BJ (cell line): ENCODE measurements at regions not wholly inside any gene's neighbourhood (a gene's known extent, or its start where the extent isn't known, plus 50 kb on each side); places are given as distances from the start of the nearest gene placed in this dataset.

Source experiments
- CTCF ChIA-PET: fragments of 350-600 bp; formaldehyde crosslinking; extraction: SDS; loops from one replicate; lab custom pipeline; 2021; ENCODE audit warnings: antibody characterized with exemption, inconsistent platforms; lab: Yijun Ruan, JAX
- POLR2A ChIA-PET: fragments of 300-600 bp; sonication (Branson Sonifier 250); formaldehyde crosslinking; extraction: SDS; loops from one replicate; lab custom pipeline; 2021; ENCODE audit warnings: antibody characterized with exemption; lab: Charles Lee
- DNase-seq: peaks from one replicate; pipeline ENCODE4 v3.0.0-alpha.2; 2011; ENCODE audit warnings: low read depth
- H3K27me3 ChIP-seq: 2 replicates; pipeline ENCODE4 v1.6.0; 2011; ENCODE audit warnings: low read length; ENCODE audit not compliant: control insufficient read depth, insufficient read depth
- H3K36me3 ChIP-seq: 2 replicates; pipeline ENCODE4 v1.5.1; 2011; ENCODE audit warnings: low read length; ENCODE audit not compliant: control insufficient read depth, insufficient read depth
- H3K4me3 ChIP-seq: 2 replicates; pipeline ENCODE4 v1.5.1; 2011; ENCODE audit warnings: low read depth, mild to moderate bottlenecking, control low read depth, low read length
- CTCF ChIP-seq: IDR thresholded peaks from 2 replicates; pipeline ENCODE4 v1.5.1; 2011; ENCODE audit warnings: low read depth, mild to moderate bottlenecking, control low read depth, inconsistent platforms, low read length, moderate library complexity; ENCODE audit not compliant: insufficient read depth

GRCh38 chr12:16857456-16857923, 251.5 kb upstream of the LMO3 start:
- POLR2A ChIA-PET = no interaction called here
- Histone ChIP-seq H3K27me3 (no peaks in the 10 kb centered on the region), H3K4me3 (no peak overlapping the region), H3K36me3 (no peaks in the 10 kb centered on the region)
- CTCF ChIA-PET = no interaction called here
- DNase-seq = no peak
- no peak for TF ChIP-seq CTCF

- Histone ChIP-seq H3K4me3 (no peak overlapping the region), H3K27me3 (no peaks in the 10 kb centered on the region), H3K36me3 (no peaks in the 10 kb centered on the region)
- ChIA-PET CTCF (no interaction called here), POLR2A (no interaction called here)
- TF ChIP-seq CTCF = no peak
- DNase-seq = no peak
These were observed 248.5 kb upstream of the LMO3 start for GRCh38 chr12:16854465-16854864.

- TF ChIP-seq CTCF = no peak
- POLR2A ChIA-PET = no interaction called here
- Histone ChIP-seq H3K4me3 (no peak overlapping the region), H3K36me3 (no peaks in the 10 kb centered on the region), H3K27me3 (no peaks in the 10 kb centered on the region)
- DNase-seq = no peak
- CTCF ChIA-PET = no interaction called here
These were observed 243.5 kb upstream of the LMO3 start for GRCh38 chr12:16849473-16849872.

GRCh38 chr12:16844875-16845274, 238.9 kb upstream of the LMO3 start:
- H3K27me3 ChIP-seq = no peaks in the 10 kb centered on the region
- no peak for TF ChIP-seq CTCF
- no peak overlapping the region for H3K4me3 ChIP-seq
- CTCF ChIA-PET = no interaction called here
- DNase-seq = no peak
- no peaks in the 10 kb centered on the region for H3K36me3 ChIP-seq
- POLR2A ChIA-PET = no interaction called here

- DNase-seq = no peak
- POLR2A ChIA-PET = no interaction called here
- TF ChIP-seq CTCF = no peak
- H3K36me3 ChIP-seq = no peaks in the 10 kb centered on the region
- CTCF ChIA-PET = no interaction called here
- no peaks in the 10 kb centered on the region for H3K27me3 ChIP-seq
- no peak overlapping the region for H3K4me3 ChIP-seq
These were observed 227.5 kb upstream of the LMO3 start for GRCh38 chr12:16833376-16834015.
